Stimulated activated naive B cell treated with anti-CD40 and anti-IgM and Interleukin-4, amounts not matched to agents 10 μg/mL and 1 μg/mL and 100 μg/mL, for 72 hours (primary cell): ENCODE measurements at regions not wholly inside any gene's neighbourhood (a gene's known extent, or its start where the extent isn't known, plus 50 kb on each side); places are given as distances from the start of the nearest gene placed in this dataset.

ENCODE experiments used
- ATAC-seq, 2 donors: fragments of 150-1000 bp; cut with Tn5 transposase; replicated peaks; 2 replicates each; pipeline ENCODE4 v1.10.0; 2021; ENCODE audit warnings: moderate library complexity in 1 of 2
- DNase-seq: peaks from one replicate; pipeline ENCODE4 v3.0.0; 2021
- H3K27ac Mint-ChIP-seq: one replicate; pipeline ENCODE4 v1.8.0; 2022; ENCODE audit warnings: mild to moderate bottlenecking, mixed read lengths
- H3K27me3 Mint-ChIP-seq, 2 donors: one replicate each; pipeline ENCODE4 v1.8.0; 2022; ENCODE audit warnings: mixed read lengths in 2 of 2
- H3K36me3 Mint-ChIP-seq, 2 donors: one replicate each; pipeline ENCODE4 v1.8.0; 2022; ENCODE audit warnings: mixed read lengths in 2 of 2, mild to moderate bottlenecking in 1 of 2
- H3K4me1 Mint-ChIP-seq, 2 donors: one replicate each; pipeline ENCODE4 v1.8.0; 2022; ENCODE audit warnings: mixed read lengths in 2 of 2, mild to moderate bottlenecking in 1 of 2
- H3K4me3 Mint-ChIP-seq, 2 donors: one replicate each; pipeline ENCODE4 v1.8.0; 2022; ENCODE audit warnings: mild to moderate bottlenecking in 2 of 2, mixed read lengths in 2 of 2, moderate library complexity in 1 of 2
- H3K9me3 Mint-ChIP-seq, 2 donors: one replicate each; pipeline ENCODE4 v1.8.0; 2022; ENCODE audit warnings: mixed read lengths in 2 of 2, mild to moderate bottlenecking in 1 of 2

- Mint-ChIP-seq H3K27ac (no peak overlapping the region), H3K4me3 (no peak overlapping the region)
Measured at GRCh38 chr16:50464325-50465290, 83.6 kb upstream of the NKD1 start.

DNA sequence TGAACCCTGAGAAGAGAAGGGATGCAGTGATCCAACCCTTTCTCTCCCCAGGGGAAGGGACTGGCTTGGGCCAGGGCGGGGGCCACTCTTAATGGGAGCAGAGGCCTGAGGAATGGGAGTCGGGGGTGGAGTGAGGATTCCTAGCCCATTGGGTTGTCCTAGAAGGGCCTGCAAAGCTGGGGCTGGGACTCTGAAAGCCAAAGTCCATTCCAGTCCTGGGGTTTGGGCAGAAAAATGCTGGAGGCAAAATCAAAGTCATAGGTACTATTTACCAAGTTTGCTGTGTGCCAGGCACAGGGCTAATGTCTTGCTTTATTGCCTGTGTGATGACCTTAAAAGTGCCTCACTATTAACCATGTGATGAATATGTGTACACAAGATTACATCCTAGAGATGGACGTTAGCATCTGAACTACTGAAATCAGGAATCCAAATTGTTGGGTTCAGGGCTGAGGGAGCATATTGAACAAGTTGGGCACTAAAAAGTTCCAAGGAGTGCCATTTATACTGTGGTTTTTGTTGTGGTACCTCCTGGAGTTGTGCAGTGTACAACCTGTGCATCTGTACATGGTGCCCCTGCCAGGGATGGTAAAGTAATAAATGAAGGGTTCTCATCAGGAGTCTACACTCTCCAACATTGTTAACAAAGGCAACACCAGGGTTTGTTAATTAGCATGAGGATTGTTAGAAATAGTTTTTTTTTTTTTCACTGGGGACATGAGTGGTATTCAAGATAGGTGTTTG lies 84.4 kb upstream of the NKD1 start:
- Mint-ChIP-seq H3K9me3 (no peaks in the 10 kb centered on the region), H3K27me3 (peaks cover 51 to 72% of the 10 kb centered on the region in 2 donors), H3K4me3 (no peak overlapping the region), H3K36me3 (no peaks in the 10 kb centered on the region), H3K4me1 (peaks cover 0 to 2% of the 10 kb centered on the region in 2 donors), H3K27ac (no peak overlapping the region)
- ATAC-seq: no peak
- DNase-seq: no peak

More at GRCh38 chr16:50464325-50465290, 83.6 kb upstream of the NKD1 start:
- no peak for DNase-seq
- Mint-ChIP-seq H3K9me3 (no peaks in the 10 kb centered on the region), H3K36me3 (no peaks in the 10 kb centered on the region), H3K27me3 (peaks cover 59 to 77% of the 10 kb centered on the region in 2 donors), H3K4me1 (peaks cover 0 to 2% of the 10 kb centered on the region in 2 donors)
- ATAC-seq: no peak

GRCh38 chr16:50462793-50463507 lies 85.2 kb upstream of the NKD1 start:
- H3K4me3 Mint-ChIP-seq: no peak overlapping the region
- no peak overlapping the region for H3K27ac Mint-ChIP-seq
- no peaks in the 10 kb centered on the region for H3K4me1 Mint-ChIP-seq
- peaks cover 45 to 70% of the 10 kb centered on the region in 2 donors for H3K27me3 Mint-ChIP-seq
- DNase-seq: no peak
- no peaks in the 10 kb centered on the region for H3K9me3 Mint-ChIP-seq
- no peaks in the 10 kb centered on the region for H3K36me3 Mint-ChIP-seq
- ATAC-seq: no peak

GRCh38 chr16:50461400-50461760 lies 86.8 kb upstream of the NKD1 start:
- no peak for ATAC-seq
- DNase-seq: no peak
- Mint-ChIP-seq H3K4me1 (no peaks in the 10 kb centered on the region), H3K4me3 (no peak overlapping the region), H3K9me3 (no peaks in the 10 kb centered on the region), H3K27ac (no peak overlapping the region), H3K27me3 (peaks cover 40 to 79% of the 10 kb centered on the region in 2 donors), H3K36me3 (no peaks in the 10 kb centered on the region)

GRCh38 chr16:50460538-50461399 lies 87.4 kb upstream of the NKD1 start:
- Mint-ChIP-seq H3K4me3 (no peak overlapping the region), H3K9me3 (no peaks in the 10 kb centered on the region), H3K36me3 (no peaks in the 10 kb centered on the region), H3K4me1 (no peaks in the 10 kb centered on the region), H3K27me3 (peaks cover 35 to 73% of the 10 kb centered on the region in 2 donors), H3K27ac (no peak overlapping the region)
- no peak for ATAC-seq
- no peak for DNase-seq

DNA sequence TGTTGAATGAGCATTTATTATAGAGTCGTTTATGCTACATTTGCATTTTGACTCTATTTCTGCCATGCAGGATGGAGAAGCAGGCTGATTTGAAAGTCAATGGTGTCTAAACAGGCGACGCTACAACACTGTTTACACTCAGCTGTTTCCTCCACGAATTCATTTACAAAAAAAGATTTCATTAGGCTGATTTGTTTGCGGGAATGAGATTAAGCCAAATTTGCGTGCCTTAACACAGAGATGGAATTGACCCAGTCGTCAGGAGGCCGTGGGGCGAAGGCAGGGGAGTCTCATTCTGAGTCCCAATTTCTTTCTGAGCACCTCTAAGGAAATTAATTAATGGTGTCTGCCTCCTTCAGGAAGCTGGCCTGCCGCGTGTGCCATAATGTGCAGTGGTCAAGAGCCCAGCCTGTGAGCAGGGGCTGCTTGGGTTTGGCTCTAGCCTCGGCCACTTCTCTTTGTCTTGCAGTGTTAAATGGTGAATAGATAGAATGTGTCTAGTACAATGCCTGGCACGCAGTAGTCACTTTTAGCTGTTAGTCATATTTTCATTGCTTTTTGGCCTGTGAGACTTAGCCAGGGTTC lies 88.6 kb upstream of the NKD1 start:
- peaks cover 25 to 70% of the 10 kb centered on the region in 2 donors for H3K27me3 Mint-ChIP-seq

GRCh38 chr16:50458667-50459495 lies 89.3 kb upstream of the NKD1 start:
- H3K27me3 Mint-ChIP-seq: peaks cover 21 to 68% of the 10 kb centered on the region in 2 donors
- H3K4me1 Mint-ChIP-seq: no peaks in the 10 kb centered on the region
- DNase-seq: no peak
- no peak overlapping the region for H3K27ac Mint-ChIP-seq
- no peaks in the 10 kb centered on the region for H3K36me3 Mint-ChIP-seq
- no peak overlapping the region for H3K4me3 Mint-ChIP-seq
- no peaks in the 10 kb centered on the region for H3K9me3 Mint-ChIP-seq
- ATAC-seq: no peak

More for the DNA sequence above, 88.6 kb upstream of the NKD1 start:
- DNase-seq (no peak), ATAC-seq (no peak)
- no peak overlapping the region for H3K27ac Mint-ChIP-seq
- H3K9me3 Mint-ChIP-seq: no peaks in the 10 kb centered on the region
- H3K4me3 Mint-ChIP-seq: no peak overlapping the region
- no peaks in the 10 kb centered on the region for H3K36me3 Mint-ChIP-seq
- H3K4me1 Mint-ChIP-seq: no peaks in the 10 kb centered on the region

DNA sequence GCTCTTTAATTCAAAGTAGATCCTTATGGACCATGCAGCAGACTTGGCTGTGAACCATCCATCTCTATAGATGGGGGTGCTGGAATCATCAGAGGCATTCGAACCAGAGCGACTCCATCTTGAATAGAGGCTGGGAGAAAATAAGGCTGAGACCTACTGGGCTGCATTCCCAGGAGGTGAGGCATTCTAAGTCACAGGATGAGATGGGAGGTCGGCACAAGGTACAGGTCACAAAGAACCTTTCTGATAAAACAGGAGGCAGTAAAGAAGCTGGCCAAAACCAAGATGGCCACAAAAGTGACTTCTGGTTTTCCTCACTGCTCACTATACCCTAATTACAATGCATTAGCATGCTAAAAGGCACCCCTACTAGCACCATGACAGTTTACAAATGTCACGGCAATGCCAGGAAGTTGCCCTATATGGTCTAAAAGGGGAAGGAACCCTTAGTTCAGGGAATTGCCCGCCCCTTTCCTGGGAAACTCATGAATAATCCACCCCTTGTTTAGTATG lies 89.2 kb upstream of the BRD7 start:
- no peaks in the 10 kb centered on the region for H3K9me3 Mint-ChIP-seq
- H3K27ac Mint-ChIP-seq: no peak overlapping the region
- H3K4me3 Mint-ChIP-seq: no peak overlapping the region
- peaks cover 19 to 61% of the 10 kb centered on the region in 2 donors for H3K27me3 Mint-ChIP-seq
- ATAC-seq (no peak), DNase-seq (no peak)
- no peaks in the 10 kb centered on the region for H3K36me3 Mint-ChIP-seq
- no peaks in the 10 kb centered on the region for H3K4me1 Mint-ChIP-seq

DNA sequence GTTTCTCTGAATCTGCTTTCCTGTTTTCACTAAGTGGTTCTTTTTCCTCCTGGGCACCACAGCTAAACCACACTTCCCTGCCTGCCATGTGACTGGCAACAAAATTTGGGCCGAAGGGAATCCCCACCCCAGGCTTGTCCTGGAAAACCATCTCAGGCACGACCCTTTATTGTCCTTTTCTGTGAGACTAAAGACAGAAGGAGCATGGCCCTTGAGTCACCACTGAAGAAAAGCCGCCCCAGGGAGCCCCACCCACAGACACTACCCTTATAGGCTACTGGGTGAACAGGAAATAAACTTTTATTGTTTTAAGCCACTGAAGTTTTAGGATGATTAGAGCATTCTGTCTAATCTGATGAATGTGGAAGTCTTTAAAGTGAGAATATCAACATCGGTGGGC lies 88.6 kb upstream of the BRD7 start:
- H3K4me1 Mint-ChIP-seq: no peaks in the 10 kb centered on the region
- H3K36me3 Mint-ChIP-seq: no peaks in the 10 kb centered on the region
- no peak overlapping the region for H3K27ac Mint-ChIP-seq
- H3K9me3 Mint-ChIP-seq: no peaks in the 10 kb centered on the region
- peaks cover 16 to 56% of the 10 kb centered on the region in 2 donors for H3K27me3 Mint-ChIP-seq
- DNase-seq: no peak
- ATAC-seq: no peak
- no peak overlapping the region for H3K4me3 Mint-ChIP-seq

GRCh38 chr16:50455288-50455845 lies 86.6 kb upstream of the BRD7 start:
- no peak for DNase-seq
- Mint-ChIP-seq H3K9me3 (no peaks in the 10 kb centered on the region), H3K36me3 (no peaks in the 10 kb centered on the region), H3K4me1 (no peaks in the 10 kb centered on the region), H3K27me3 (peaks cover 12 to 44% of the 10 kb centered on the region in 2 donors), H3K4me3 (no peak overlapping the region), H3K27ac (no peak overlapping the region)
- no peak for ATAC-seq

DNA sequence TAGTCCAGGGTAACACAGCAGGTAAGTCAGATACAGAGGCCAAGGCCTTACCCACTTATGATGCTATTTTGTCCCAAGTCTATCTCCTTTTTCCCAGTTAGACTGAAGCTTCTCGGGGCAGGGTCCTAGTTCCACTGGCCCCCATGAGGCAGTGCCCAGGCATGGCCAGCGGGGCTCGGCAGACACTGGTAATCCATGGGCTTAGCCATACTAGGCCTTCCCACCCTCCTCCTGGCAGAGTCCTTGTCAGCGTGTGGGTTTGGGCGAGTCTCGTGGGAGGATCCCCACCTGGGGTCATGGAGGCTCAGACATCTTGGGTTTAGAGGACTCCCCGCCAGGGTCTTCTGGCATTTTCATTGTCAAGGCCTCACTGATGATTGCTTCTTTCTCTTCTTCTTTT lies 84.7 kb upstream of the BRD7 start:
- DNase-seq: no peak
- ATAC-seq: no peak
- Mint-ChIP-seq H3K4me1 (no peaks in the 10 kb centered on the region), H3K27me3 (peaks cover 15 to 34% of the 10 kb centered on the region in 2 donors), H3K9me3 (no peaks in the 10 kb centered on the region), H3K27ac (no peak overlapping the region), H3K36me3 (no peaks in the 10 kb centered on the region), H3K4me3 (no peak overlapping the region)

- ATAC-seq: no peak
- Mint-ChIP-seq H3K36me3 (no peaks in the 10 kb centered on the region), H3K9me3 (no peaks in the 10 kb centered on the region), H3K27ac (no peak overlapping the region), H3K4me3 (no peak overlapping the region), H3K27me3 (peaks cover 21 to 30% of the 10 kb centered on the region in 2 donors), H3K4me1 (no peaks in the 10 kb centered on the region)
- DNase-seq: no peak
Measured at GRCh38 chr16:50451951-50452508, 83.2 kb upstream of the BRD7 start.
